ENCODE measurements at regions not wholly inside any gene's neighbourhood (a gene's known extent, or its start where the extent isn't known, plus 50 kb on each side); places are given as distances from the start of the nearest gene placed in this dataset.

DNA sequence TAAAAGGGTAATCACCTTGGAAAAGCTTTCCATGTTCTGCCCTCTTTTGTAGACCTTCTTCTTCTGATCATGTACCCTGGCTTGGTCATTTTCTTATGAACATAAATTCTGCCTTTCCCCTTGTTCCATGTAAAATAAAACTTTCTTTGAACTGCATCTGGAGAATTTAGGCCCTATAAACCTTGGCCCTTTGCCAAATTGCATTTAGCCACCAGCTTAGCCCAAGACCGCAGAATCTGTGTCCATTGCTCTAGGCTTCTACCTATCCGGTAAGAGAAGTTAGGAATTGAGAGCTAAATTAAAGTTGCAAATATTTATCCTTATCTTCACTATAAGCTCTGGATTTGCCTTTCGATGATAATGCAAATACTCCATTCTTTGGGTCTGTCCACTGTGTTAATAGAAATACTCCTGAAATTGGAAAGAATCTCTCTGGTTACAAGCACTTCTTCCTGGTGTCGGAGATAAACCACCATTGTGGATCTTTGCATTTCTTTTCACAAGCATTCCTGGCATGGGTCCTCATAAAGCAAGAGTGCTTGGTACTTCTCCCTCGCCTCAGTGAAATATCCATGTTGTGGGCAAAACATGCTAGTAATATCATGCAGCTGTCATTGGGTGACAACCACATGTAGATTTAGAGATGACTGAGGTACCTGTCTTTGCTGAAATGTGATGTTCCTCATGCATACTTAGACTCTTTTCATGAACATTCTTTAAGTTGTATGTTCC, 698.0 kb upstream of the WWC1 start:
- Histone ChIP-seq H3K36me3 (ENCODE audit: control insufficient read depth, insufficient read depth, low read length) (no peaks in the 10 kb centered on the region), H3K27ac (ENCODE audit: low read depth, low read length) (no peak overlapping the region), H3K4me1 (ENCODE audit: control insufficient read depth, insufficient read depth, low read length) (no peaks in the 10 kb centered on the region), H3K27me3 (ENCODE audit: control insufficient read depth, insufficient read depth, low read length) (no peaks in the 10 kb centered on the region), H3K9ac (ENCODE audit: low read length) (no peak overlapping the region), H3K4me3 (ENCODE audit: low read length) (no peak overlapping the region)

DNA sequence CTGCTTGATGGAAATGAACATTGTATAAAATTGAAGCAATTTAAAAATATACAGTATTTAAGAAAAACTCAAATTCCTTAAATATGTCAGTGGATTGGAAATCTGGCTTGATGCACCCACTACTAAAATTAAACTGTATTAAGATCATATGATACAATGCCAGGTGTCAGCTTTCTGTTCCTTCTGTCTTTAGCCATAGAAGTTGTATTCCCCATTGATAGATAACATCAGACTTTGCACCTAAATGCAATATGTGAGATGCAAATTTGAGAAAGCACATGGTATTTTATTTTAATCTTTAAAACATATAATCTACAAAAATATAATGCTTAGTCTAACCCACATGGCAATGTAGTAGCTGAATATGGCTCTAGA, 697.4 kb upstream of the WWC1 start:
- Histone ChIP-seq H3K27ac (ENCODE audit: low read depth, low read length) (no peak overlapping the region), H3K27me3 (ENCODE audit: control insufficient read depth, insufficient read depth, low read length) (no peaks in the 10 kb centered on the region), H3K4me1 (ENCODE audit: control insufficient read depth, insufficient read depth, low read length) (no peaks in the 10 kb centered on the region), H3K9ac (ENCODE audit: low read length) (no peak overlapping the region), H3K4me3 (ENCODE audit: low read length) (no peak overlapping the region), H3K36me3 (ENCODE audit: control insufficient read depth, insufficient read depth, low read length) (no peaks in the 10 kb centered on the region)

DNA sequence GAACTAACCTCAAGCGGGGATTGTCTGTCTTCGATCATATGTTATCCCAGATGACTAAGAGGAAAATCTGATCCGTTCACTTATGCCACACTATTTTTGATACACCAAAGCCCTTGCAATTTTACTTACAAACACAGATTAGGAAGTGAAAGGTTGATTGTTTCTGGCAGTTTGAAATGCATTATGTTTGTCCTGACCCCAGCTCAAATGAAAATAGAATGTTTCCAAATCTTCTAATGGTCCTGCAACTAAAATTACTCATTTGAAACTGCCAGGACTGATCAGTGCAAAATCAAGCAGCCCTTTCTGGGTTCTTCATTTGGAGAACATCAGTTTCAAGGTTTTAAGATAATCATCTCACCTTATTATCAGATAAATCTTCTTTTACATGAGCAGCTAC, 696.7 kb upstream of the WWC1 start:
- Histone ChIP-seq H3K27ac (ENCODE audit: low read depth, low read length) (no peak overlapping the region), H3K4me3 (ENCODE audit: low read length) (no peak overlapping the region), H3K36me3 (ENCODE audit: control insufficient read depth, insufficient read depth, low read length) (no peaks in the 10 kb centered on the region), H3K9ac (ENCODE audit: low read length) (no peak overlapping the region), H3K4me1 (ENCODE audit: control insufficient read depth, insufficient read depth, low read length) (no peaks in the 10 kb centered on the region), H3K27me3 (ENCODE audit: control insufficient read depth, insufficient read depth, low read length) (no peaks in the 10 kb centered on the region)

DNA sequence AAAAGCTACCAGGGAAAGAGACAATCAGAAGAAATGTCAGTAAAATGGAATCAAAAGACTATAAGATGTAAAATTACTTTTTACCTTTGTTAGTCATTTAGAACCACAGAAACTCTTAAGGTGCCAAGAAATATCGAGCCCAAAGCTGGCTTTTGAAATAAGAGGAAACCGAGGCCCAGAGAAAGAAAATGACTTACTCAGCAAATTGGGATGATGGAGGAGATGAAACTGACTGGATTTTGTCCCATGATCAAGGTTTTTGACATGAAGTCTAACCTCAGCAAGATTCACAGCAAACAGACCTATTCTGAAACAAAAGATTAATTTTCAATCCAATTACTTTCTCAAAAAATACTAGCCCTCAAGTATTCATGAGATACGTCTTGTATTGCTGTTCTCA, 696.2 kb upstream of the WWC1 start:
- Histone ChIP-seq H3K27ac (ENCODE audit: low read depth, low read length) (no peak overlapping the region), H3K9ac (ENCODE audit: low read length) (no peak overlapping the region), H3K36me3 (ENCODE audit: control insufficient read depth, insufficient read depth, low read length) (no peaks in the 10 kb centered on the region), H3K27me3 (ENCODE audit: control insufficient read depth, insufficient read depth, low read length) (no peaks in the 10 kb centered on the region), H3K4me1 (ENCODE audit: control insufficient read depth, insufficient read depth, low read length) (no peaks in the 10 kb centered on the region), H3K4me3 (ENCODE audit: low read length) (no peak overlapping the region)

DNA sequence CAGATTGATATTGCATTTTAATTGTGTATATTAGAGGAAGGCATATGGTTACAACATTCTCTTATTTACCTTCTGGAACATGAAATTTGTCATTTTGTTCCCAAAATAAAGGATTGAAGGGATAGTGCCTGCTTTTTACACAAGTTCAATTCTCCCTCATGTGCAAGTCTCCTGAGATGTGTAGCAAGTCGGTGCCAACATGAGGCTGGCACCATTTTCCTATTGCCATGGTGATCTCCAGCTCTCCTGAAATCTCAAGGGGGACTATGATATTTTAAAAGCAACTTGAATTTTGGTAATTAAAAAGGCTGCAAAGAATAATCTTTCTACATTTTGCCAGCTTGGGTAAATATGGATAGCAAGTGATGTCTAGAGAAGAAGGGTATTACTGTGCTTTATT, 693.3 kb upstream of the WWC1 start:
- no peaks in the 10 kb centered on the region for H3K36me3 ChIP-seq (ENCODE audit: control insufficient read depth, insufficient read depth, low read length)
- H3K4me1 ChIP-seq (ENCODE audit: control insufficient read depth, insufficient read depth, low read length), result no peaks in the 10 kb centered on the region
- H3K27me3 ChIP-seq (ENCODE audit: control insufficient read depth, insufficient read depth, low read length), result no peaks in the 10 kb centered on the region
- H3K9ac ChIP-seq (ENCODE audit: low read length), result no peak overlapping the region
- H3K4me3 ChIP-seq (ENCODE audit: low read length), result no peak overlapping the region
- H3K27ac ChIP-seq (ENCODE audit: low read depth, low read length), result no peak overlapping the region

DNA sequence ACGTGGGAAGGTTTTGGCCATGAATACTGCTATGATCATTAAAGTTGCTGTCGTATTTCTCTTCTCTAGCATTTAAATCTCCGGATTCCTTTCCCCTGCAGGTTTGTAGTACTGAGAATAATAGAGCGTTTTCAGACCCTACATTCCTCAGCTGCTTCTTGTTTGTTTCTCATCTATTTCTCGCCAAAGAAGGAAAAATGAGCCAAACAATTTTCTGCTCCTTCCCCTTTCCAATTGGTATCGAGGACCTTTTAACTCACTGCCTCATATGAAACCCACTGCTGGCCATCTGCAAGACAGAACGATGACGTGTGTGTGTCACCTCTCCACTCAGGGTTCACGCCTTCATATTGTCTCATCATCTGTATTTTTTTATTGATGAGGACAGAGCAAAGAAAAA, 689.4 kb upstream of the WWC1 start:
- H3K36me3 ChIP-seq (ENCODE audit: control insufficient read depth, insufficient read depth, low read length), result no peaks in the 10 kb centered on the region
- H3K4me3 ChIP-seq (ENCODE audit: low read length), result no peak overlapping the region
- no peaks in the 10 kb centered on the region for H3K4me1 ChIP-seq (ENCODE audit: control insufficient read depth, insufficient read depth, low read length)
- H3K9ac ChIP-seq (ENCODE audit: low read length), result no peak overlapping the region
- H3K27ac ChIP-seq (ENCODE audit: low read depth, low read length), result no peak overlapping the region
- no peaks in the 10 kb centered on the region for H3K27me3 ChIP-seq (ENCODE audit: control insufficient read depth, insufficient read depth, low read length)

DNA sequence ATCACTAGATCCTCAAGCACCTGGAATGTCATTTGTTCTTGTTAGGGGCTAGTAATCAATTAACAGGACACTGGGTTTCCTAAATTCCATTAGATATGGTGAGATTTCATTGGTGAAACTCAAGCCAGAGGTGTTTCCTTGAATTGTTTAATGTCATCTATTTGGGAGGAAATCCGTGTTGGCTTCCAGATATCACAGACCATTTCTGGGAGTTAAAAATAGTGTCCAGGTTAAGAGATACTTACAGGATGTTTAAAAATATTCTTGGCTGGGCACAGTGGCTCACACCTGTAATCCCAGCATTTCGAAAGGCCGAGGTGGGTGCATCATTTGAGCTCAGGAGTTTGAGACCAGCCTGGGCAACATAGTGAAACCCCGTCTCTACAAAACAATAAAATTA, 688.3 kb upstream of the WWC1 start:
- Histone ChIP-seq H3K4me3 (ENCODE audit: low read length) (no peak overlapping the region), H3K4me1 (ENCODE audit: control insufficient read depth, insufficient read depth, low read length) (no peaks in the 10 kb centered on the region), H3K36me3 (ENCODE audit: control insufficient read depth, insufficient read depth, low read length) (no peaks in the 10 kb centered on the region), H3K27ac (ENCODE audit: low read depth, low read length) (no peak overlapping the region), H3K9ac (ENCODE audit: low read length) (no peak overlapping the region), H3K27me3 (ENCODE audit: control insufficient read depth, insufficient read depth, low read length) (no peaks in the 10 kb centered on the region)

DNA sequence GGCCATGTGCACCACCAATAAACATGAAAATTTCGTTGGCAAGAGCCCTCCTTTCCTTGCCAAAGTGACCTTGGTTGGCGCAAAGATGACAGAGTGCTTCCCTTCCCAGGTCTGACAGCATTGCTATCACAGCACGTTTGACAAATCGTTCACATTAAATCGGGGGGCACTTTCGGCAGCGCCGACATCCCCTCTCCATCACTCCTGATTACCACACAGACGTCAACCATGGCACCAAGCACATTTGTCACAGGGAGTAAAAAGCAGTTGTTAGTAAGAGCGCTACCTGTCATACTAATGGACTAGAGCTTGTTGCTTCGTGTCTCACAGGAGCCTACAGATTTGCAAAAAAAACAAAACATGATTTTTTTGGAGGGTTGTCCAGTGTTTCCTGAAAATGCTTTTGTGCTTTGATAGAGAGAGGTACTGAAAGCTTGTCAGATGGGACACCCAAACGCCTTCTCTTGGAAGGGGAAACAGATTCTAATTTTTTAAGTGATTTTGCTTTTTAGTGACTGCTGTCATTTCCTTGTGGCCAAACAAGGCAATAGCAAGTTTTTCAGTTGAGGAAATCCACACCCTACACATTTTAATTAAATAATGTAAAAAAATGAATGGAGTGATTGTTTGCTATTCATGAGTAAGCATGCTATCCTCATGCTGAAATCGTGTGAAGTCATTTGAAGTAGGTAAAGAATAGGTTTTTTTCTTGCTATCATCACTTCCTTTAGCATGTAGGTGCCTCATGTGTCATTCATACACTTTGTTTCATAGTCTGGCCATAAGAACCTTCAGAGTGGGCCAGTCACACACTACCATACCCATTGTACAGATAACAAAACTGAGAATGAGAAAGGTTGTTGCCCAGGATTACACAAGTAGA, 682.8 kb upstream of the WWC1 start:
- H3K9ac ChIP-seq (ENCODE audit: low read length), result no peak overlapping the region
- H3K27ac ChIP-seq (ENCODE audit: low read depth, low read length), result no peak overlapping the region
- no peaks in the 10 kb centered on the region for H3K36me3 ChIP-seq (ENCODE audit: control insufficient read depth, insufficient read depth, low read length)
- H3K27me3 ChIP-seq (ENCODE audit: control insufficient read depth, insufficient read depth, low read length), result no peaks in the 10 kb centered on the region
- H3K4me1 ChIP-seq (ENCODE audit: control insufficient read depth, insufficient read depth, low read length), result no peaks in the 10 kb centered on the region
- no peak overlapping the region for H3K4me3 ChIP-seq (ENCODE audit: low read length)

DNA sequence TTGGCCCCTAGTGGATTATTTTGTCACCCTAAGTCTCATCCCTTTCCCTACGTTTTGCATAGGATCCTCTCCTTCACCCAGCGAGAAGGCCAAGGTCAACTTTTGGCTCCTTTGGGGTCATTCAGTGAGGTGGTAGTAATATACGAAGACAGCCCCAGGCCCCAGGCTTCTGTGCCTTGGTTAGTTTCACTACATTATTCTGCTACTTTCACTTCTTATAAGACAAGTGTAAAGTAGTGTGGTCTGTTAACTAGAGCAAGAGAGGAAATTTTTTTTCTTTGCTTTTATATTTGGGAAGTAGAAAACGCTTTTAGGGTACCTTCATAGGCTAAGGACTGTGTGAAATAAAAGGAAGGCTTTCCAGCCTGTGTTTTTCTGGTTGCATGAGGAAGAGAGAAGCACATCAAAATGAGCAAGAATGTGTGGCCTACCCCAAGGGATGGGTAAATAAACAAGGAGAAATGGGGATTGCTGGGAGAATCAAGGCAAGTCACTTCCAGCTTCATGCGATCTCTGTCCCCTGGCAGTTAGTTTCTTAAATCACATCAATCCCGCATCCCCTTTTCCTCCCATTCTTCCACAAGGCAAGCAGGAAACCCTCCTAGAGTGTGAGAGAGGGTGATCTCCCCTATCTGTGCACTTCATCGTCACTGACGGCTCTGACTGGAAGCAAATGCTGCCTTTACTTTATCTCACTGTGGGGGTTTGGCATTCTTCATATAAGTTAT, 677.0 kb upstream of the WWC1 start:
- no peak overlapping the region for H3K9ac ChIP-seq (ENCODE audit: low read length)
- no peak overlapping the region for H3K27ac ChIP-seq (ENCODE audit: low read depth, low read length)
- H3K4me3 ChIP-seq (ENCODE audit: low read length), result no peak overlapping the region
- no peaks in the 10 kb centered on the region for H3K36me3 ChIP-seq (ENCODE audit: control insufficient read depth, insufficient read depth, low read length)
- no peaks in the 10 kb centered on the region for H3K4me1 ChIP-seq (ENCODE audit: control insufficient read depth, insufficient read depth, low read length)
- H3K27me3 ChIP-seq (ENCODE audit: control insufficient read depth, insufficient read depth, low read length), result no peaks in the 10 kb centered on the region

DNA sequence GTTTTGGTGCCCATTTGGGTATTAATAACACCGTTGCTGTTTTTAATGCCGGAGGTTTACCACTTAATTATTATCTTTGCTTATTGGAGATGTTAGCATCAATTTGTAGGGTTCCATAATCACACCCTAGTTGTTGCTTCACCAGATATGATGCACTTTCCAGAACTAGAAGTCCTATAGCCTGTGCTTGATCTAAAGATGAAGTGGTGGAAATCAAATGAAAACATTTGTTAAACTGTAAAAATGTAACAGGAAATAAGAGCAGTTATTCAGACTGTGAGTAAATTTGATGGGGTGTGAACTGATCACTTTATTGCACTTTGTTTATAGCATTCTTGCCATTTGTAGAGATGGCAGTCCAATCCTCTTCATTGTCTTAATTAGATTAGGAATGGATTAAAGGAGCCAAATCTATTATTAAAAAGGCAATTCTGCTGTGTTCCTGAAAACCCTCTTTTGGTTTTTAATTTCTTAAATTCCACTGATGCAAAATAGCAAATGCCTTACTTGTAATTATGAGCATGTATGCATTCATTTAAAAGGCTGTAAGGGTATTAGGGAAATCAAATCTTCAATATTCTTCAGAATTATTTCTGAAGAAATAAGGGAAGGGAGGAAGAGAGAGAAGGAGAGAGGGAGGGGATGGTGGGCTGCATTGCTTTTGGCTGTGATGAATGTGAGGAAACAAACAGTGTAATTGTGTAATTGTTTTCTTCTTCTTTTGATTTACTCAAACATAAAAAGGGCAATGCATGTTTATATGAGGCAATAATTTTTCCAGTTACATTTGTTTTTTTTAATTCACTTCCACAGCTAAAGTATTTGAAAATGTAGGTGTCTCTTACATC, 675.2 kb upstream of the WWC1 start:
- no peak overlapping the region for H3K27ac ChIP-seq (ENCODE audit: low read depth, low read length)
- no peak overlapping the region for H3K9ac ChIP-seq (ENCODE audit: low read length)
- H3K36me3 ChIP-seq (ENCODE audit: control insufficient read depth, insufficient read depth, low read length), result no peaks in the 10 kb centered on the region

DNA sequence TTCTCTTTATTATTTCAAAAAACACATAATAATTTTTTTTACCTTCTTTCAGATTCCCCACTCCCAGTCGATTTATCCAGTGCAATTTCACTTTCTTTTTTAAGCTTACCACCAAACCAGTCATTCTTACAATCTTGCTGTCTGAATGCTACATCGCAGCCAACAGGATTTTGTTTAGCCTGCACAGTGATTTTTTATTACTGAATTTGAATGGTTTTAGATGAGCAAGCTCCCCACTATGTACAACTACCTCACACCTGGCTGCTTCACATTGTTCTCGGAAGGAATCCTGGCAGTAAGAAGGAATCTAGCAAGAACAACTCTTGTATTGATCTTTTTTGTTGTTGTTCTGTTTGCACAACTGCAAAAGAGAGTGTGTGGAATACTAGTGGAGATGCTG, 668.1 kb upstream of the WWC1 start:
- no peaks in the 10 kb centered on the region for H3K27me3 ChIP-seq (ENCODE audit: control insufficient read depth, insufficient read depth, low read length)
- no peak overlapping the region for H3K27ac ChIP-seq (ENCODE audit: low read depth, low read length)
- H3K4me3 ChIP-seq (ENCODE audit: low read length), result no peak overlapping the region
- H3K4me1 ChIP-seq (ENCODE audit: control insufficient read depth, insufficient read depth, low read length), result no peaks in the 10 kb centered on the region
- no peak overlapping the region for H3K9ac ChIP-seq (ENCODE audit: low read length)
- no peaks in the 10 kb centered on the region for H3K36me3 ChIP-seq (ENCODE audit: control insufficient read depth, insufficient read depth, low read length)

More for the DNA sequence above, 675.2 kb upstream of the WWC1 start:
- Histone ChIP-seq H3K27me3 (ENCODE audit: control insufficient read depth, insufficient read depth, low read length) (no peaks in the 10 kb centered on the region), H3K4me1 (ENCODE audit: control insufficient read depth, insufficient read depth, low read length) (no peaks in the 10 kb centered on the region), H3K4me3 (ENCODE audit: low read length) (no peak overlapping the region)

DNA sequence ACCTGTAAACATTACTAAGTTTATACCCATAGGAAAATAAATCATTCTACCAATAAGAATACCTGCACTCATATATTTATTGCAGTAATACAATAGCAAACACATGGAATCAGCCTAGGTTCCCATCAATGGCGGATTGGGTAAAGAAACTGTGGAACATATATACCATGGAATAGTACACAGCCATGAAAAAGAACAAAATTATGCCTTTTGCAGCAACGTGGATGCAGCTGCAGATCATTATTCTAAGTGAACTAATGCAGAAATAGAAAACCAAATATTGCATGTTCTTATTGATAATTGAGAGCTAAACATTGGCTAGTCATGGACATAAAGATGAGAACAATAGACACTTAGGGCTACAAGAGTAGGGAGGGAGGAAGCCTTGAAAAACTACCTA, 667.4 kb upstream of the WWC1 start:
- H3K4me3 ChIP-seq (ENCODE audit: low read length), result no peak overlapping the region
- H3K27ac ChIP-seq (ENCODE audit: low read depth, low read length), result no peak overlapping the region
- no peaks in the 10 kb centered on the region for H3K36me3 ChIP-seq (ENCODE audit: control insufficient read depth, insufficient read depth, low read length)
- H3K4me1 ChIP-seq (ENCODE audit: control insufficient read depth, insufficient read depth, low read length), result no peaks in the 10 kb centered on the region
- H3K27me3 ChIP-seq (ENCODE audit: control insufficient read depth, insufficient read depth, low read length), result no peaks in the 10 kb centered on the region
- no peak overlapping the region for H3K9ac ChIP-seq (ENCODE audit: low read length)

Data from rectal smooth muscle tissue (tissue), 1 donor.